ENCODE measurements at regions not wholly inside any gene's neighbourhood (a gene's known extent, or its start where the extent isn't known, plus 50 kb on each side); places are given as distances from the start of the nearest gene placed in this dataset.
A peak's percentile ranks its signal among the peaks of the same experiment; 100 is the strongest.

GRCh38 chr21:14895792-14896191, 169.0 kb downstream of the NRIP1 start:
- no peaks in the 10 kb centered on the region for H4K20me1 ChIP-seq (ENCODE audit: insufficient read depth, low read length)
- no peak overlapping the region for H3K4me2 ChIP-seq (ENCODE audit: insufficient read depth, low read length)
- no peak overlapping the region for H2AFZ ChIP-seq (ENCODE audit: low read length)
- H3K9me3 ChIP-seq (ENCODE audit: low read depth, low read length), result no peaks in the 10 kb centered on the region
- no peaks in the 10 kb centered on the region for H3K36me3 ChIP-seq (ENCODE audit: insufficient read depth, low read length)
- no peak overlapping the region for H3K27ac ChIP-seq (ENCODE audit: low read depth, low read length)
- no peak overlapping the region for H3K4me3 ChIP-seq (ENCODE audit: insufficient read depth, low read length)
- H3K79me2 ChIP-seq (ENCODE audit: insufficient read depth, low read length), result no peaks in the 10 kb centered on the region
- no peak for TF ChIP-seq CTCF (IDR thresholded peaks at IDR 0.05; ENCODE audit: extremely low read depth, low read depth, low read length)
- no peaks in the 10 kb centered on the region for H3K27me3 ChIP-seq (ENCODE audit: insufficient read depth, low read length)
- no peak for DNase-seq (ENCODE audit: insufficient read length, low spot score, missing footprints)
- peaks cover 11% of the 10 kb centered on the region for H3K4me1 ChIP-seq (ENCODE audit: insufficient read depth, low read length)

GRCh38 chr21:14890141-14890540, 174.7 kb downstream of the NRIP1 start:
- Histone ChIP-seq H3K9me3 (ENCODE audit: low read depth, low read length) (no peaks in the 10 kb centered on the region), H3K4me2 (ENCODE audit: insufficient read depth, low read length) (no peak overlapping the region), H3K27me3 (ENCODE audit: insufficient read depth, low read length) (no peaks in the 10 kb centered on the region), H2AFZ (ENCODE audit: low read length) (no peak overlapping the region), H3K36me3 (ENCODE audit: insufficient read depth, low read length) (no peaks in the 10 kb centered on the region), H3K79me2 (ENCODE audit: insufficient read depth, low read length) (no peaks in the 10 kb centered on the region), H3K4me1 (ENCODE audit: insufficient read depth, low read length) (peaks cover 14% of the 10 kb centered on the region), H3K4me3 (ENCODE audit: insufficient read depth, low read length) (no peak overlapping the region), H4K20me1 (ENCODE audit: insufficient read depth, low read length) (no peaks in the 10 kb centered on the region), H3K27ac (ENCODE audit: low read depth, low read length) (no peak overlapping the region)
- TF ChIP-seq CTCF (IDR thresholded peaks at IDR 0.05; ENCODE audit: extremely low read depth, low read depth, low read length), result no peak
- no peak for DNase-seq (ENCODE audit: insufficient read length, low spot score, missing footprints)

- H3K36me3 ChIP-seq (ENCODE audit: insufficient read depth, low read length), result no peaks in the 10 kb centered on the region
- no peak overlapping the region for H3K4me3 ChIP-seq (ENCODE audit: insufficient read depth, low read length)
- no peaks in the 10 kb centered on the region for H4K20me1 ChIP-seq (ENCODE audit: insufficient read depth, low read length)
- H3K4me2 ChIP-seq (ENCODE audit: insufficient read depth, low read length), result peak overlapping the region; percentile 46
- TF ChIP-seq CTCF (IDR thresholded peaks at IDR 0.05; ENCODE audit: extremely low read depth, low read depth, low read length), result no peak
- peaks cover 14% of the 10 kb centered on the region for H3K4me1 ChIP-seq (ENCODE audit: insufficient read depth, low read length)
- H3K79me2 ChIP-seq (ENCODE audit: insufficient read depth, low read length), result no peaks in the 10 kb centered on the region
- DNase-seq (ENCODE audit: insufficient read length, low spot score, missing footprints), result no peak
- H2AFZ ChIP-seq (ENCODE audit: low read length), result peak overlapping the region; percentile 5
- no peaks in the 10 kb centered on the region for H3K9me3 ChIP-seq (ENCODE audit: low read depth, low read length)
- H3K27me3 ChIP-seq (ENCODE audit: insufficient read depth, low read length), result no peaks in the 10 kb centered on the region
- no peak overlapping the region for H3K27ac ChIP-seq (ENCODE audit: low read depth, low read length)
These were observed 175.6 kb downstream of the NRIP1 start for GRCh38 chr21:14889080-14889810.

- Histone ChIP-seq H3K4me3 (ENCODE audit: insufficient read depth, low read length) (no peak overlapping the region), H3K4me2 (ENCODE audit: insufficient read depth, low read length) (no peak overlapping the region), H3K4me1 (ENCODE audit: insufficient read depth, low read length) (peaks cover 14% of the 10 kb centered on the region), H3K79me2 (ENCODE audit: insufficient read depth, low read length) (no peaks in the 10 kb centered on the region), H3K36me3 (ENCODE audit: insufficient read depth, low read length) (no peaks in the 10 kb centered on the region), H4K20me1 (ENCODE audit: insufficient read depth, low read length) (no peaks in the 10 kb centered on the region), H2AFZ (ENCODE audit: low read length) (no peak overlapping the region), H3K27ac (ENCODE audit: low read depth, low read length) (no peak overlapping the region), H3K27me3 (ENCODE audit: insufficient read depth, low read length) (no peaks in the 10 kb centered on the region), H3K9me3 (ENCODE audit: low read depth, low read length) (no peaks in the 10 kb centered on the region)
- no peak for DNase-seq (ENCODE audit: insufficient read length, low spot score, missing footprints)
- no peak for TF ChIP-seq CTCF (IDR thresholded peaks at IDR 0.05; ENCODE audit: extremely low read depth, low read depth, low read length)
These were observed 176.6 kb downstream of the NRIP1 start for GRCh38 chr21:14888202-14888601.
